Naive thymus-derived CD8-positive, alpha-beta T cell (primary cell): ENCODE measurements at regions not wholly inside any gene's neighbourhood (a gene's known extent, or its start where the extent isn't known, plus 50 kb on each side); places are given as distances from the start of the nearest gene placed in this dataset.

Source experiments
- ATAC-seq, 2 donors: fragments of 150-1000 bp; cut with Tn5 transposase in 1 of 2; sonication (Bioruptor Pico), chemical (Tn5 transposase) in 1 of 2; 1 replicate in 1 of 2; 2 replicates in 1 of 2; pipeline ENCODE4 v1.10.0; 2021; ENCODE audit warnings: mild to moderate bottlenecking in 2 of 2, moderate library complexity in 2 of 2
- POLR2A ChIA-PET: fragments of 350-600 bp; sonication (Branson Sonifier 250); formaldehyde crosslinking; loops from one replicate; lab custom pipeline; 2021; ENCODE audit warnings: antibody characterized with exemption; lab: Charles Lee
- DNase-seq, 10 donors: peaks; one replicate each; pipeline versions ENCODE4 v3.0.0 to v3.0.0-alpha.2; 2020 to 2022
- H3K27ac Mint-ChIP-seq, 10 donors: one replicate each; pipeline ENCODE4 v1.8.0; 2020 to 2022; ENCODE audit warnings: mild to moderate bottlenecking in 10 of 10, mixed read lengths in 10 of 10, moderate library complexity in 4 of 10, inconsistent platforms in 1 of 10
- H3K27me3 Mint-ChIP-seq, 5 donors: one replicate each; pipeline ENCODE4 v1.8.0; 2021 to 2022; ENCODE audit warnings: mixed read lengths in 5 of 5
- H3K36me3 Mint-ChIP-seq, 3 donors: one replicate each; pipeline ENCODE4 v1.8.0; 2020 to 2022; ENCODE audit warnings: mixed read lengths in 3 of 3, mild to moderate bottlenecking in 2 of 3, inconsistent platforms in 1 of 3
- H3K4me1 Mint-ChIP-seq, 4 donors: one replicate each; pipeline ENCODE4 v1.8.0; 2021 to 2022; ENCODE audit warnings: mixed read lengths in 4 of 4
- H3K4me3 Mint-ChIP-seq, 10 donors: one replicate each; pipeline ENCODE4 v1.8.0; 2020 to 2022; ENCODE audit warnings: mild to moderate bottlenecking in 10 of 10, mixed read lengths in 10 of 10, moderate library complexity in 6 of 10, inconsistent platforms in 1 of 10
- H3K9me3 Mint-ChIP-seq, 9 donors: one replicate each; pipeline ENCODE4 v1.8.0; 2020 to 2022; ENCODE audit warnings: mixed read lengths in 9 of 9, mild to moderate bottlenecking in 3 of 9, inconsistent platforms in 1 of 9, moderate library complexity in 1 of 9

DNA sequence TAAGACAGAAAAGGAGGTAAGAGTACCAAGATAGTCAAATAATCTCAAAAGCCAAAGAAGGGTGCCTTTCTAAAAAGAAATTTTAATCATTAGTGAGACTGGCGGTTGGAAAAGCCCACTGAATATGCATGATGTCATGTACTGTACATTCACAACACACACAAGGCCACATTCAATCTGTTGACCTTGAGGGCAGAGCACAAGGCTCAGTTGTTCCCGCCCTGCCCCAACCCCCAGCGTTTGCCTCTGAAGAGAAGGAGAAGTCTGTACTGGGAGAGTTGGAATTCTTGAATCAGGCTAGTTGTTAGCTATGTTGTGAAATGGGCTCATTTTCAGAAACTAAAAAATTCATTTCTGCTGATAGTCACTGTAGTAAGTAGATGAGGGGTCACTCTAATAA lies 50.2 kb upstream of the NID2 start:
- POLR2A ChIA-PET, result no interaction called here
- Mint-ChIP-seq H3K36me3 (no peaks in the 10 kb centered on the region), H3K27ac (no peak overlapping the region), H3K4me1 (peaks cover 0 to 8% (median 2%) of the 10 kb centered on the region in 4 donors), H3K9me3 (no peaks in the 10 kb centered on the region), H3K4me3 (no peak overlapping the region), H3K27me3 (peaks cover 0 to 2% (median 0%) of the 10 kb centered on the region in 5 donors)
- no peak for DNase-seq
- no peak for ATAC-seq
